Ascending aorta (tissue), 2 donors: ENCODE measurements at regions not wholly inside any gene's neighbourhood (a gene's known extent, or its start where the extent isn't known, plus 50 kb on each side); places are given as distances from the start of the nearest gene placed in this dataset.

Experiments
- DNase-seq, 2 donors: peaks; one replicate each; pipeline ENCODE4 v3.0.0-alpha.2; 2019; ENCODE audit warnings: low spot score in 2 of 2
- H3K27ac ChIP-seq, 2 donors: fragments of 200-600 bp; sonication (generic); one replicate each; pipeline ENCODE4 v1.5.1; 2016 to 2017; ENCODE audit warnings: mild to moderate bottlenecking in 1 of 2
- H3K27me3 ChIP-seq: fragments of 200-600 bp; sonication (generic); one replicate; pipeline ENCODE4 v1.5.1; 2017
- H3K36me3 ChIP-seq, 2 donors: fragments of 200-600 bp; sonication (generic); one replicate each; pipeline ENCODE4 v1.5.1; 2016
- H3K4me1 ChIP-seq, 2 donors: fragments of 200-600 bp; sonication (generic); one replicate each; pipeline ENCODE4 v1.5.1; 2016 to 2017; ENCODE audit warnings: mild to moderate bottlenecking in 1 of 2
- H3K4me3 ChIP-seq, 2 donors: fragments of 200-600 bp; sonication (generic); one replicate each; pipeline ENCODE4 v1.5.1; 2016 to 2017; ENCODE audit warnings: mild to moderate bottlenecking in 1 of 2
- H3K9me3 ChIP-seq, 2 donors: fragments of 200-600 bp; sonication (generic); one replicate each; pipeline ENCODE4 v1.5.1; 2016
- CTCF ChIP-seq, 3 experiments: fragments of 200-600 bp in 2 of 3; fragments of 450-650 bp in 1 of 3; sonication (generic) in 2 of 3; IDR thresholded peaks; one replicate each; pipeline ENCODE4 v1.5.1; 2016 to 2019; ENCODE audit warnings: antibody characterized with exemption in 3 of 3, mild to moderate bottlenecking in 1 of 3, moderate library complexity in 1 of 3
- intact Hi-C: fragments of 100-400 bp; cut with DNase I; formaldehyde crosslinking; loops from one replicate; pipeline ENCODE4 v1.15.1; 2023

GRCh38 chr13:34591900-34592529, 350.1 kb upstream of the NBEA start:
- no peak for DNase-seq
- Histone ChIP-seq H3K9me3 (no peaks in the 10 kb centered on the region), H3K27ac (no peak overlapping the region), H3K36me3 (no peaks in the 10 kb centered on the region), H3K27me3 (no peaks in the 10 kb centered on the region), H3K4me1 (no peaks in the 10 kb centered on the region), H3K4me3 (no peak overlapping the region)
- TF ChIP-seq CTCF (IDR thresholded peaks at IDR 0.05) = no peak
- intact Hi-C loops = no loop called here

- no peaks in the 10 kb centered on the region for H3K4me1 ChIP-seq
- DNase-seq = no peak
- intact Hi-C loops = no loop called here
- H3K27ac ChIP-seq = no peak overlapping the region
- no peaks in the 10 kb centered on the region for H3K9me3 ChIP-seq
- no peaks in the 10 kb centered on the region for H3K36me3 ChIP-seq
- TF ChIP-seq CTCF (IDR thresholded peaks at IDR 0.05) = no peak
- no peak overlapping the region for H3K4me3 ChIP-seq
- H3K27me3 ChIP-seq = no peaks in the 10 kb centered on the region
Observed at GRCh38 chr13:34593658-34594057, 348.4 kb upstream of the NBEA start.

- no peak for DNase-seq
- Histone ChIP-seq H3K27ac (no peak overlapping the region), H3K4me1 (no peaks in the 10 kb centered on the region), H3K27me3 (no peaks in the 10 kb centered on the region), H3K9me3 (no peaks in the 10 kb centered on the region), H3K4me3 (no peak overlapping the region), H3K36me3 (no peaks in the 10 kb centered on the region)
- TF ChIP-seq CTCF (IDR thresholded peaks at IDR 0.05) = no peak
- intact Hi-C loops = no loop called here
Observed at GRCh38 chr13:34594507-34594906, 347.6 kb upstream of the NBEA start.

- DNase-seq = no peak
Observed at GRCh38 chr13:34608331-34608730, 333.7 kb upstream of the NBEA start.

GRCh38 chr13:34611671-34612070, 330.4 kb upstream of the NBEA start:
- H3K4me1 ChIP-seq = no peaks in the 10 kb centered on the region
- H3K9me3 ChIP-seq = no peaks in the 10 kb centered on the region
- H3K36me3 ChIP-seq = no peaks in the 10 kb centered on the region
- no peak for DNase-seq
- no peaks in the 10 kb centered on the region for H3K27me3 ChIP-seq
- intact Hi-C loops = no loop called here
- no peak overlapping the region for H3K4me3 ChIP-seq
- H3K27ac ChIP-seq = no peak overlapping the region
- TF ChIP-seq CTCF (IDR thresholded peaks at IDR 0.05) = no peak

More at GRCh38 chr13:34608331-34608730, 333.7 kb upstream of the NBEA start:
- Histone ChIP-seq H3K9me3 (no peaks in the 10 kb centered on the region), H3K4me1 (no peaks in the 10 kb centered on the region), H3K36me3 (no peaks in the 10 kb centered on the region), H3K27me3 (no peaks in the 10 kb centered on the region), H3K4me3 (no peak overlapping the region), H3K27ac (no peak overlapping the region)
- intact Hi-C loops = no loop called here
- no peak for TF ChIP-seq CTCF (IDR thresholded peaks at IDR 0.05)
